AG04449 (cell line): ENCODE measurements at regions not wholly inside any gene's neighbourhood (a gene's known extent, or its start where the extent isn't known, plus 50 kb on each side); places are given as distances from the start of the nearest gene placed in this dataset.
"Not testable (repeated sequence)": the region's sequence is repeated elsewhere in the genome, so short reads cannot be mapped to it uniquely, and the experiment has no call there.

Source experiments
- CTCF ChIA-PET: fragments of 350-600 bp; formaldehyde crosslinking; extraction: SDS; loops from one replicate; lab custom pipeline; 2021; ENCODE audit warnings: antibody characterized with exemption; lab: Yijun Ruan, JAX
- POLR2A ChIA-PET: fragments of 400-600, 350-600 bp; formaldehyde crosslinking; extraction: SDS; loops from one replicate; lab custom pipeline; 2020; ENCODE audit warnings: antibody characterized with exemption, inconsistent platforms; lab: Yijun Ruan, JAX
- DNase-seq: peaks from one replicate; pipeline ENCODE4 v3.0.0-alpha.2; 2010; ENCODE audit warnings: low read depth, low spot score
- H3K4me3 ChIP-seq: 2 replicates; pipeline ENCODE4 v1.5.1; 2011; ENCODE audit warnings: low read depth, mild to moderate bottlenecking, control low read depth, low read length
- TF ChIP-seq, protein P1 (sequence below): IDR thresholded peaks from one replicate; pipeline ENCODE4 v1.5.1; 2011; ENCODE audit warnings: mild to moderate bottlenecking, moderate library complexity, low read length, control low read depth, inconsistent platforms; ENCODE audit not compliant: insufficient read depth; ENCODE audit errors: missing control alignments

DNA sequence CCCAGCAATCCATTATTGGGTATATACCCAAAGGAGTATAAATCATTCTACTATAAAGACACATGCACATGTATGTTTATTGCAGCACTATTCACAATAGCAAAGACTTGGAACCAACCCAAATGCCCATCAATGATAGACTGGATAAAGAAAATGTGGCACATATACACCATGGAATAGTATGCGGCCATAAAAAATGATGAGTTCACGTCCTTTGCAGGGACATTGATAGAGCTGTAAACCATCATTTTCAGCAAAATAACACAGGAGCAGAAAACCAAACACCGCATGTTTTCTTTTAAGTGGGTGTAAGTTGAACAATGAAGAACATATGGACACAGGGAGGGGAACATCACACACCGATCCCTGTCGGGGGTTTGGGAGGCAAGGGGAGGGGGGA lies 56.7 kb downstream of the PALS2 start:
- DNase-seq, H3K4me3 ChIP-seq, POLR2A ChIA-PET, CTCF ChIA-PET: not testable (repeated sequence)

GRCh38 chr7:24630596-24630995 lies 57.3 kb downstream of the PALS2 start:
- POLR2A ChIA-PET = no interaction called here
- CTCF ChIA-PET = no interaction called here
- TF ChIP-seq, protein P1, sequence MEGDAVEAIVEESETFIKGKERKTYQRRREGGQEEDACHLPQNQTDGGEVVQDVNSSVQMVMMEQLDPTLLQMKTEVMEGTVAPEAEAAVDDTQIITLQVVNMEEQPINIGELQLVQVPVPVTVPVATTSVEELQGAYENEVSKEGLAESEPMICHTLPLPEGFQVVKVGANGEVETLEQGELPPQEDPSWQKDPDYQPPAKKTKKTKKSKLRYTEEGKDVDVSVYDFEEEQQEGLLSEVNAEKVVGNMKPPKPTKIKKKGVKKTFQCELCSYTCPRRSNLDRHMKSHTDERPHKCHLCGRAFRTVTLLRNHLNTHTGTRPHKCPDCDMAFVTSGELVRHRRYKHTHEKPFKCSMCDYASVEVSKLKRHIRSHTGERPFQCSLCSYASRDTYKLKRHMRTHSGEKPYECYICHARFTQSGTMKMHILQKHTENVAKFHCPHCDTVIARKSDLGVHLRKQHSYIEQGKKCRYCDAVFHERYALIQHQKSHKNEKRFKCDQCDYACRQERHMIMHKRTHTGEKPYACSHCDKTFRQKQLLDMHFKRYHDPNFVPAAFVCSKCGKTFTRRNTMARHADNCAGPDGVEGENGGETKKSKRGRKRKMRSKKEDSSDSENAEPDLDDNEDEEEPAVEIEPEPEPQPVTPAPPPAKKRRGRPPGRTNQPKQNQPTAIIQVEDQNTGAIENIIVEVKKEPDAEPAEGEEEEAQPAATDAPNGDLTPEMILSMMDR = no peak
- DNase-seq = no peak
- no peak overlapping the region for H3K4me3 ChIP-seq

DNA sequence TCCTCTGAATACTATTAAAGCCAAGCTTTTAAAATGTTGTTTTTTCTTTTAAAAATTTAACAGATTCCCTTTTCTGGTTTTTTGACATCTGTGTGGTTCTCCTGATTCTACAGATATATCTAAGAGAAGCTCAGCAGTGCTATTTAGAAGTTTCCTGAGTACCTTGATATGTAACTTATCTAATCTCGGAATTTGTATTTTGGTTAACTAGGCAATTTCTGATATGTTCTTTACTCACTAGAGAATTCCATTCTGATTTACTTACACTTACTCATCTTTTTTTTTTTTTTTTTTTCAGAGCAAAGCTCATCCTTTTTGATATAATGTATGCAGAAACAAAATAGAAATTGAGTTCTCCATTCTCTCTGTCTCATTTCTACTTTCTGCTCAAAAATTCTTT lies 63.8 kb downstream of the PALS2 start:
- H3K4me3 ChIP-seq = no peak overlapping the region
- CTCF ChIA-PET = interaction anchor here (1.4 to 1.8 kb wide), 2 partner anchors 28 to 60 kb away, joined by 4 read pairs; no protein-coding TSS in a partner anchor
- DNase-seq = no peak
- POLR2A ChIA-PET = no interaction called here
- TF ChIP-seq, protein P1 = no peak

GRCh38 chr7:24637706-24638105 lies 64.5 kb downstream of the PALS2 start:
- POLR2A ChIA-PET = no interaction called here
- CTCF ChIA-PET = interaction anchor here (1.4 to 1.8 kb wide), 2 partner anchors 28 to 61 kb away, joined by 4 read pairs; no protein-coding TSS in a partner anchor
- H3K4me3 ChIP-seq = no peak overlapping the region
- TF ChIP-seq, protein P1 = no peak
- no peak for DNase-seq

DNA sequence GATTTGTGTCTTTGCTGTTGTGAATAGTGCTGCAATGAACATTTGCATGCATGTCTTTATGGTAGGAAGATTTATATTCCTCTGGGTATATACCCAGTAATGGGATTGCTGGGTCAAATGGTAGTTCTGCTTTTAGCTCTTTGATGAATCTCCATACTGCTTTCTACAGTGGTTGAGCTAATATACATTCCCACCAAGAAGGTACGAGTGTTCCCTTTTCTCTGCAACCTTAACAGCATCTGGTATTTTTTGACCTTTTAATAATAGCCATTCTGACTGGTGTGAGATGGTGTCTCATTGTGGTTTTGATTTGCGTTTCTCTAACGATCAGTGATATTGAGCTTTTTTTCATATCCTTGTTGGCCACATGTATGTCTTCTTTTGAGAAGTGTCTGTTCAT lies 71.3 kb downstream of the PALS2 start:
- H3K4me3 ChIP-seq, DNase-seq, POLR2A ChIA-PET: not testable (repeated sequence)
- CTCF ChIA-PET = interaction anchor here (1.1 kb wide), 1 partner anchor 21 kb away, joined by 3 read pairs; no protein-coding TSS in a partner anchor
